ENCODE measurements at regions not wholly inside any gene's neighbourhood (a gene's known extent, or its start where the extent isn't known, plus 50 kb on each side); places are given as distances from the start of the nearest gene placed in this dataset.
A peak's percentile ranks its signal among the peaks of the same experiment; 100 is the strongest.

DNA sequence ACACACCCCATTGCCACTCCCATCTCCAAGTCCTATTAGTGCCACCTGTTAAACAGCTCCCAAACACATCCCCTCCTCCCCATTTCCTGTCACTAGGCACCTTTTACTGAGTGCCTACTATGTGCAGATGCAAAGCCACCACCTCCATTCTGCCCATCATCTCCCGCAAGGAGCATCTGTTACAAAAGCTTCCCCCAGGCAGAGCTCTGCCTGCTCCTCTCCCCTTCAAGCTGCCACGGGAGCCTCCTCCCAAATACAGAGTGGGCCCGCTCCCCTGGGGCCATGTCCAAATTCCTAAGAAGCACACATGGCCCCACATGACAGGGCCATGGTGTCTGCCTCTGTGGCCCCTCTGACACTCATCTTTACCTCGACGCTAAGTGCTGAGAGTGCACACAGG, 149.7 kb downstream of the OAT start:
- Histone ChIP-seq H3K4me3 (no peak overlapping the region), H3K9me3 (peaks cover 0 to 4% (median 0%) of the 10 kb centered on the region in 4 donors), H3K27me3 (no peaks in the 10 kb centered on the region), H3K36me3 (no peaks in the 10 kb centered on the region), H3K4me1 (no peaks in the 10 kb centered on the region), H3K27ac (no peak overlapping the region)
- no peak for ATAC-seq
- no peak for DNase-seq
- 66% methylated on average over 4 of the region's 5 CpGs for WGBS (ENCODE audit: insufficient coverage, low coverage, low lambda C conversion rate, missing lambda C conversion rate)
- no peak for TF ChIP-seq POLR2A (IDR thresholded peaks at IDR 0.05)
- TF ChIP-seq, protein P1, sequence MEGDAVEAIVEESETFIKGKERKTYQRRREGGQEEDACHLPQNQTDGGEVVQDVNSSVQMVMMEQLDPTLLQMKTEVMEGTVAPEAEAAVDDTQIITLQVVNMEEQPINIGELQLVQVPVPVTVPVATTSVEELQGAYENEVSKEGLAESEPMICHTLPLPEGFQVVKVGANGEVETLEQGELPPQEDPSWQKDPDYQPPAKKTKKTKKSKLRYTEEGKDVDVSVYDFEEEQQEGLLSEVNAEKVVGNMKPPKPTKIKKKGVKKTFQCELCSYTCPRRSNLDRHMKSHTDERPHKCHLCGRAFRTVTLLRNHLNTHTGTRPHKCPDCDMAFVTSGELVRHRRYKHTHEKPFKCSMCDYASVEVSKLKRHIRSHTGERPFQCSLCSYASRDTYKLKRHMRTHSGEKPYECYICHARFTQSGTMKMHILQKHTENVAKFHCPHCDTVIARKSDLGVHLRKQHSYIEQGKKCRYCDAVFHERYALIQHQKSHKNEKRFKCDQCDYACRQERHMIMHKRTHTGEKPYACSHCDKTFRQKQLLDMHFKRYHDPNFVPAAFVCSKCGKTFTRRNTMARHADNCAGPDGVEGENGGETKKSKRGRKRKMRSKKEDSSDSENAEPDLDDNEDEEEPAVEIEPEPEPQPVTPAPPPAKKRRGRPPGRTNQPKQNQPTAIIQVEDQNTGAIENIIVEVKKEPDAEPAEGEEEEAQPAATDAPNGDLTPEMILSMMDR (IDR thresholded peaks at IDR 0.05): no peak
- intact Hi-C loops (cut with DNase I): no loop called here

DNA sequence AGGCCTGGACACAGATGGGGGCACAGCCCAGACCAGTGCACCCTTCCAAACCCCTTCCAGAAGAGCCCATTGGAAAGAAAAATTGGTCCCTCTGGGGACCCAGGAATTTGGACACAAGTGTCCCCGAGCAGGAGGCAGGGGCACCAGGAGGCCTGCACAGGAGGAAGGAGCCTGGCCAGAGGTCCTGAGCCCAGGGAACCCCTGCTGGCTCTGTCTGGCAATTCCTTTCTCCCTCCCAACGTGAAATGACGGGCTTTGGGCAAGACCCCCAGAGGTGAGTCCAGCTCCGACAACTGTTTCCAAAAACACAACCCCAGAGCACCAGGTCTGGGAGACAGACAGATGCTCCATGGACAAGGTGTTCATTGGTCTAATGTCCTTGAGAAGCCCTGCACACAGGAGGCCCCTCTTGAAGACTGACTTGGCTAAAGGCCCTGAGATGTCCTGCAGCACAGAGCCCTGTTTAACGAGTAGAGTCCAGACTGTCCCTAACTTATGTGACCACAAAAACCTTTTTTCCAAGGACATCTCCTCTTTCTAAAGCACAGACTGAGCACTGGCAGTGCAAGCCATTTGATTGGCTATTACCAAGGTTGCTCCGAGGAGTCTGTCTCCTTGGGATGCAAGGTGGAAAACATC, 150.7 kb downstream of the OAT start:
- Histone ChIP-seq H3K27me3 (no peaks in the 10 kb centered on the region), H3K4me1 (no peaks in the 10 kb centered on the region), H3K27ac (no peak overlapping the region), H3K9me3 (peaks cover 0 to 4% (median 0%) of the 10 kb centered on the region in 4 donors), H3K36me3 (no peaks in the 10 kb centered on the region), H3K4me3 (no peak overlapping the region)
- intact Hi-C loops (cut with DNase I): no loop called here
- DNase-seq (no peak), ATAC-seq (no peak)
- TF ChIP-seq, protein P1 (IDR thresholded peaks at IDR 0.05): no peak
- WGBS (ENCODE audit: insufficient coverage, low coverage, low lambda C conversion rate, missing lambda C conversion rate): 80% methylated on average over 1 of the region's 6 CpGs

DNA sequence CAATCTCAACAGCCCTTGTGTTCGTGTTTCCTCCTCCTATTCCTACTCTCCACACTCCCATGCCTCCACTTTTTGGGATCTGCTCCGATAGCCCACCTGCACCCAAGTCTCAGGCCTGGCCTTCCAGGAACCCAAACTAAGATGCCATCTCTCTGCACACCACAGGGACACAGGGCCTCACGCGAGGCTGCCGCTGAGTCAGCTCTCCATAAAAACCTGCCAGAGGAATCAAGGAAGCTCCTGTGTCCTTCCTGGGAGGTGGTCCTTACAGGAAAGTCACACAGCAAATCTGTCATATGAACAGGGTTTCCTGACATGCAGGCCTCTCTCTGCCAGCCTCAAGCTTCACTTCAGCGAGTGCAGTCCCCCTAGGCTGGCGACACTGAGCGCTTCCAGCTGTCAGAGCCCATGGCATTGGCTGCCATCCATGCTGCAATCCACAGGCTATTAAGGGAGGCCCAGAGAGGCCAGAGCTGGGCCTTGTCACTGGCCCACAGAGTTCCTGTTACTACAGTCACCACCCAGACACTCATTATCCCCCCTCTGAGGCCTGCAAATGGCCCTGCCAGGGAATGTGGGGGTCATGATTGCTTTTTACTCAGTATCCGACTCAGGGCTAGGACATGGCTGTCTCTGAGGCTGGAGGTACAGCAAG, 151.4 kb downstream of the OAT start:
- intact Hi-C loops (cut with DNase I): no loop called here
- WGBS (ENCODE audit: insufficient coverage, low coverage, low lambda C conversion rate, missing lambda C conversion rate): 81% methylated on average over 5 of the region's 9 CpGs
- TF ChIP-seq, protein P1 (IDR thresholded peaks at IDR 0.05): no peak
- no peak for TF ChIP-seq POLR2A (IDR thresholded peaks at IDR 0.05)
- Histone ChIP-seq H3K4me3 (no peak overlapping the region), H3K27me3 (no peaks in the 10 kb centered on the region), H3K4me1 (no peaks in the 10 kb centered on the region), H3K27ac (no peak overlapping the region), H3K9me3 (peaks cover 0 to 2% (median 0%) of the 10 kb centered on the region in 4 donors), H3K36me3 (no peaks in the 10 kb centered on the region)
- peak in 1 of 4 donors; percentile 21 for ATAC-seq
- no peak for DNase-seq

DNA sequence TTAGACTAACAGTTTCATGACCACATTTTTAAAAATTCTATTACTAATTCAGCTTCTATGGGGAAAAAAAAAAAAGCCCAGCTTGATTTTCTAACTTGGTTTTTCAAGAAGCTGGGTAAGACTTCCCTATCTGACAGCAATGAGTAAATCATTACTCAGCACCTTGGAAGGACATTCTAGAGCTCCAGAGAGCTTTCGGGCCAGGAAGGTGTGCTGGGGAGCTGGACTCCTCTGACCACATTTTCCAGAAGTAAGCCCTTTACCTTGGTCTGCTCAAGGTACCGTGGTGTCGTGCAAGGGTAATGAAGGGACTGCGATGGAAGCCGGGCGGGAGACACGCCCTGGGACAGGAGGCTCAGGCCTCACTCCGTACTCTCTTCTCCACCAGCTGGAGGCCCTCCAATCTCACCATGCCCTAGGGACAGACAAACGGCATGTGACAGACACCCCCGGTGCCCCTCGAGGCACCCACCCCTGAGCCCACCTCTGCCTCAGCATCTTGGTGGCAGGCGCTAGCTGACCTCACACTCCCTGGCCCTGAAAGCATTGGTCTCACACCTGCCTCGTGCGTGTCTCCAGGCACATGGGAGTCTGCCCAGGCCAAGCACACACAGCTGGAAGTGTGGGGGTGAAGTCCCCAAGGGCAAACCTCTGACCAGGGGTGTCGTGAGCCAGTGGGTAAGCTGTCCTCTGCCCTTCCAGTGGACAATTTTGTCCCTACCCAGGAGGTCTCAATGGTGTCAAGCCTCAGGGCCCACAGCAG, 152.1 kb downstream of the OAT start:
- Histone ChIP-seq H3K36me3 (no peaks in the 10 kb centered on the region), H3K4me3 (no peak overlapping the region), H3K9me3 (no peaks in the 10 kb centered on the region), H3K4me1 (no peaks in the 10 kb centered on the region), H3K27me3 (no peaks in the 10 kb centered on the region), H3K27ac (no peak overlapping the region)
- intact Hi-C loops (cut with DNase I): no loop called here
- DNase-seq (no peak), ATAC-seq (peak in 1 of 4 donors; percentile 20)
- TF ChIP-seq, protein P1 (IDR thresholded peaks at IDR 0.05): no peak
- no peak for TF ChIP-seq POLR2A (IDR thresholded peaks at IDR 0.05)
- WGBS (ENCODE audit: insufficient coverage, low coverage, low lambda C conversion rate, missing lambda C conversion rate): 60% methylated on average over 1 of the region's 15 CpGs
